Astrocyte (in vitro differentiated cells and primary cell): ENCODE measurements at regions not wholly inside any gene's neighbourhood (a gene's known extent, or its start where the extent isn't known, plus 50 kb on each side); places are given as distances from the start of the nearest gene placed in this dataset.

Experiments
- DNase-seq: peaks from one replicate; pipeline ENCODE4 v3.0.0-alpha.2; 2010; ENCODE audit warnings: low read depth
- FAIRE-seq: peaks from 2 replicates; lab custom pipeline; 2011; peaks lifted over from hg19 to GRCh38; lab: Jason Lieb, UNC
- H2AFZ ChIP-seq: 2 replicates; pipeline ENCODE4 v1.6.0; 2012; ENCODE audit warnings: low read depth, low read length, inconsistent platforms
- H3K27ac ChIP-seq: 2 replicates; pipeline ENCODE4 v1.5.1; 2011; ENCODE audit warnings: low read depth, low read length, inconsistent platforms
- H3K27me3 ChIP-seq: 2 replicates; pipeline ENCODE4 v1.6.0; 2011; ENCODE audit warnings: low read length, inconsistent platforms; ENCODE audit not compliant: insufficient read depth
- H3K36me3 ChIP-seq: 2 replicates; pipeline ENCODE4 v1.5.1; 2011; ENCODE audit warnings: low read length, inconsistent platforms; ENCODE audit not compliant: insufficient read depth
- H3K4me1 ChIP-seq: 2 replicates; pipeline ENCODE4 v1.5.1; 2011; ENCODE audit warnings: low read length, inconsistent platforms; ENCODE audit not compliant: insufficient read depth
- H3K4me2 ChIP-seq: 2 replicates; pipeline ENCODE4 v1.6.0; 2012; ENCODE audit warnings: low read length, inconsistent platforms
- H3K4me3 ChIP-seq: 2 replicates; pipeline ENCODE4 v1.5.1; 2011; ENCODE audit warnings: low read depth, mild to moderate bottlenecking, low read length, inconsistent platforms; ENCODE audit not compliant: insufficient read depth
- H3K79me2 ChIP-seq: 2 replicates; pipeline ENCODE4 v1.6.0; 2012; ENCODE audit warnings: mild to moderate bottlenecking, low read length, inconsistent platforms; ENCODE audit not compliant: insufficient read depth
- H3K9ac ChIP-seq: 2 replicates; pipeline ENCODE4 v1.6.0; 2012; ENCODE audit warnings: mild to moderate bottlenecking, low read length, inconsistent platforms
- H3K9me3 ChIP-seq: 2 replicates; pipeline ENCODE4 v1.5.1; 2012; ENCODE audit warnings: low read depth, mild to moderate bottlenecking, low read length, inconsistent platforms; ENCODE audit not compliant: insufficient read depth
- H4K20me1 ChIP-seq: 2 replicates; pipeline ENCODE4 v1.6.0; 2012; ENCODE audit warnings: low read length, inconsistent platforms; ENCODE audit not compliant: insufficient read depth
- H3K27ac Mint-ChIP-seq: one replicate; pipeline ENCODE4 v1.8.0; 2021; ENCODE audit warnings: mild to moderate bottlenecking, mixed read lengths; ENCODE audit not compliant: unreplicated experiment
- H3K27me3 Mint-ChIP-seq: one replicate; pipeline ENCODE4 v1.8.0; 2021; ENCODE audit warnings: low read depth, mixed read lengths; ENCODE audit not compliant: unreplicated experiment
- H3K36me3 Mint-ChIP-seq: one replicate; pipeline ENCODE4 v1.8.0; 2021; ENCODE audit warnings: low read depth, mixed read lengths; ENCODE audit not compliant: unreplicated experiment
- H3K4me1 Mint-ChIP-seq: one replicate; pipeline ENCODE4 v1.8.0; 2021; ENCODE audit warnings: low read depth, mixed read lengths; ENCODE audit not compliant: unreplicated experiment
- H3K4me3 Mint-ChIP-seq: one replicate; pipeline ENCODE4 v1.8.0; 2021; ENCODE audit warnings: mild to moderate bottlenecking, moderate library complexity, mixed read lengths; ENCODE audit not compliant: unreplicated experiment
- H3K9me3 Mint-ChIP-seq: one replicate; pipeline ENCODE4 v1.8.0; 2021; ENCODE audit warnings: mild to moderate bottlenecking, mixed read lengths; ENCODE audit not compliant: unreplicated experiment
- CTCF ChIP-seq: IDR thresholded peaks from 2 replicates; pipeline ENCODE4 v1.5.1; 2011; ENCODE audit warnings: low read depth, mild to moderate bottlenecking, inconsistent platforms, low read length, moderate library complexity; ENCODE audit not compliant: insufficient read depth
- EZH2 ChIP-seq: IDR thresholded peaks from 2 replicates; pipeline ENCODE4 v1.6.1; 2012; ENCODE audit warnings: mild to moderate bottlenecking, low read length, inconsistent platforms; ENCODE audit not compliant: insufficient read depth

- no peaks in the 10 kb centered on the region for H3K27me3 Mint-ChIP-seq
- FAIRE-seq: no peak
- TF ChIP-seq EZH2 (no peak), CTCF (no peak)
Observed at GRCh38 chr4:32917586-32917985, 2197.4 kb downstream of the PCDH7 start.

GRCh38 chr4:32929796-32930699 is 2209.9 kb downstream of the PCDH7 start:
- H3K4me3 ChIP-seq: no peak overlapping the region
- Mint-ChIP-seq H3K27ac (no peak overlapping the region), H3K9me3 (no peaks in the 10 kb centered on the region), H3K4me1 (peaks cover 4% of the 10 kb centered on the region), H3K4me3 (no peak overlapping the region), H3K36me3 (no peaks in the 10 kb centered on the region), H3K27me3 (no peaks in the 10 kb centered on the region)
- no peaks in the 10 kb centered on the region for H4K20me1 ChIP-seq
- no peaks in the 10 kb centered on the region for H3K4me1 ChIP-seq
- H3K4me2 ChIP-seq: no peak overlapping the region
- no peak overlapping the region for H2AFZ ChIP-seq
- no peaks in the 10 kb centered on the region for H3K36me3 ChIP-seq
- FAIRE-seq (no peak), DNase-seq (no peak)
- H3K79me2 ChIP-seq: no peaks in the 10 kb centered on the region
- no peak overlapping the region for H3K27ac ChIP-seq
- H3K27me3 ChIP-seq: no peaks in the 10 kb centered on the region
- no peak for TF ChIP-seq EZH2
- TF ChIP-seq CTCF: no peak
- no peaks in the 10 kb centered on the region for H3K9me3 ChIP-seq
- H3K9ac ChIP-seq: no peak overlapping the region

More at GRCh38 chr4:32917586-32917985, 2197.4 kb downstream of the PCDH7 start:
- Mint-ChIP-seq H3K36me3 (no peaks in the 10 kb centered on the region), H3K4me3 (no peak overlapping the region), H3K9me3 (peaks cover 4% of the 10 kb centered on the region), H3K27ac (no peak overlapping the region), H3K4me1 (no peaks in the 10 kb centered on the region)
- no peaks in the 10 kb centered on the region for H3K27me3 ChIP-seq
- H2AFZ ChIP-seq: no peak overlapping the region
- no peak for DNase-seq
- H4K20me1 ChIP-seq: no peaks in the 10 kb centered on the region
- no peaks in the 10 kb centered on the region for H3K36me3 ChIP-seq
- H3K9me3 ChIP-seq: no peaks in the 10 kb centered on the region
- no peak overlapping the region for H3K4me3 ChIP-seq
- no peak overlapping the region for H3K4me2 ChIP-seq
- no peak overlapping the region for H3K9ac ChIP-seq
- no peak overlapping the region for H3K27ac ChIP-seq
- H3K79me2 ChIP-seq: no peaks in the 10 kb centered on the region
- H3K4me1 ChIP-seq: no peaks in the 10 kb centered on the region

GRCh38 chr4:32930700-32931099 is 2210.5 kb downstream of the PCDH7 start:
- H2AFZ ChIP-seq: no peak overlapping the region
- no peak overlapping the region for H3K9ac ChIP-seq
- H3K4me3 Mint-ChIP-seq: no peak overlapping the region
- no peak for DNase-seq
- H3K4me1 ChIP-seq: no peaks in the 10 kb centered on the region
- H3K4me1 Mint-ChIP-seq: peaks cover 4% of the 10 kb centered on the region
- no peaks in the 10 kb centered on the region for H3K27me3 Mint-ChIP-seq
- H3K9me3 ChIP-seq: no peaks in the 10 kb centered on the region
- H3K36me3 ChIP-seq: no peaks in the 10 kb centered on the region
- H3K36me3 Mint-ChIP-seq: no peaks in the 10 kb centered on the region
- H3K27me3 ChIP-seq: no peaks in the 10 kb centered on the region
- FAIRE-seq: no peak
- TF ChIP-seq CTCF (no peak), EZH2 (no peak)
- no peaks in the 10 kb centered on the region for H3K9me3 Mint-ChIP-seq
- H3K4me3 ChIP-seq: no peak overlapping the region
- H3K27ac ChIP-seq: no peak overlapping the region
- no peak overlapping the region for H3K27ac Mint-ChIP-seq
- no peaks in the 10 kb centered on the region for H3K79me2 ChIP-seq
- H4K20me1 ChIP-seq: no peaks in the 10 kb centered on the region
- no peak overlapping the region for H3K4me2 ChIP-seq
